ENCODE measurements at regions not wholly inside any gene's neighbourhood (a gene's known extent, or its start where the extent isn't known, plus 50 kb on each side); places are given as distances from the start of the nearest gene placed in this dataset.

DNA sequence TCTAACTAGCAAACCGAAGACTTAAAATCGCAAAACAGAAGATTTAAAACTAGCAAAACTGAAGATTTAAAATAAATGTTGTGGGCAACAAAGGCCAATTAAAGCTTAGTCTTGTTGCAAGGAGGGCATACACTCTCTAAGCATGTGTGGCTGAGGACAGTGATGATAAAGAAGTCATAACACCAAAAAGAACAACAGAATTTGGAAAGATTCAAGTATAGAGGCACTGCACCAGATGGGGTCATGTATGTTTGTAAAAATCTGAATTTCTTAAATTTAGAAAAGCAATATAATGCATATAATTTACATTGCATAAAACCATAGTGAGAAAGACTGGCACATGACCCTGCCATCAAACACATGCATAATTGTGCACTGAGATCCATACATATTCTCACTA, 743.8 kb downstream of the TAF11L14 start:
- TF ChIP-seq ZNF660 (CRISPR knock-in tag; IDR thresholded peaks at IDR 0.05; ENCODE audit: borderline replicate concordance, low read depth) = no peak
- TF ChIP-seq, protein P1, sequence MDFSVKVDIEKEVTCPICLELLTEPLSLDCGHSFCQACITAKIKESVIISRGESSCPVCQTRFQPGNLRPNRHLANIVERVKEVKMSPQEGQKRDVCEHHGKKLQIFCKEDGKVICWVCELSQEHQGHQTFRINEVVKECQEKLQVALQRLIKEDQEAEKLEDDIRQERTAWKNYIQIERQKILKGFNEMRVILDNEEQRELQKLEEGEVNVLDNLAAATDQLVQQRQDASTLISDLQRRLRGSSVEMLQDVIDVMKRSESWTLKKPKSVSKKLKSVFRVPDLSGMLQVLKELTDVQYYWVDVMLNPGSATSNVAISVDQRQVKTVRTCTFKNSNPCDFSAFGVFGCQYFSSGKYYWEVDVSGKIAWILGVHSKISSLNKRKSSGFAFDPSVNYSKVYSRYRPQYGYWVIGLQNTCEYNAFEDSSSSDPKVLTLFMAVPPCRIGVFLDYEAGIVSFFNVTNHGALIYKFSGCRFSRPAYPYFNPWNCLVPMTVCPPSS (IDR thresholded peaks at IDR 0.05) = no peak
- TF ChIP-seq RFX5 (IDR thresholded peaks at IDR 0.05; ENCODE audit: low read depth, low read length) = no peak
- TF ChIP-seq SP4 (CRISPR knock-in tag; IDR thresholded peaks at IDR 0.05) = no peak
- TF ChIP-seq, protein P2, sequence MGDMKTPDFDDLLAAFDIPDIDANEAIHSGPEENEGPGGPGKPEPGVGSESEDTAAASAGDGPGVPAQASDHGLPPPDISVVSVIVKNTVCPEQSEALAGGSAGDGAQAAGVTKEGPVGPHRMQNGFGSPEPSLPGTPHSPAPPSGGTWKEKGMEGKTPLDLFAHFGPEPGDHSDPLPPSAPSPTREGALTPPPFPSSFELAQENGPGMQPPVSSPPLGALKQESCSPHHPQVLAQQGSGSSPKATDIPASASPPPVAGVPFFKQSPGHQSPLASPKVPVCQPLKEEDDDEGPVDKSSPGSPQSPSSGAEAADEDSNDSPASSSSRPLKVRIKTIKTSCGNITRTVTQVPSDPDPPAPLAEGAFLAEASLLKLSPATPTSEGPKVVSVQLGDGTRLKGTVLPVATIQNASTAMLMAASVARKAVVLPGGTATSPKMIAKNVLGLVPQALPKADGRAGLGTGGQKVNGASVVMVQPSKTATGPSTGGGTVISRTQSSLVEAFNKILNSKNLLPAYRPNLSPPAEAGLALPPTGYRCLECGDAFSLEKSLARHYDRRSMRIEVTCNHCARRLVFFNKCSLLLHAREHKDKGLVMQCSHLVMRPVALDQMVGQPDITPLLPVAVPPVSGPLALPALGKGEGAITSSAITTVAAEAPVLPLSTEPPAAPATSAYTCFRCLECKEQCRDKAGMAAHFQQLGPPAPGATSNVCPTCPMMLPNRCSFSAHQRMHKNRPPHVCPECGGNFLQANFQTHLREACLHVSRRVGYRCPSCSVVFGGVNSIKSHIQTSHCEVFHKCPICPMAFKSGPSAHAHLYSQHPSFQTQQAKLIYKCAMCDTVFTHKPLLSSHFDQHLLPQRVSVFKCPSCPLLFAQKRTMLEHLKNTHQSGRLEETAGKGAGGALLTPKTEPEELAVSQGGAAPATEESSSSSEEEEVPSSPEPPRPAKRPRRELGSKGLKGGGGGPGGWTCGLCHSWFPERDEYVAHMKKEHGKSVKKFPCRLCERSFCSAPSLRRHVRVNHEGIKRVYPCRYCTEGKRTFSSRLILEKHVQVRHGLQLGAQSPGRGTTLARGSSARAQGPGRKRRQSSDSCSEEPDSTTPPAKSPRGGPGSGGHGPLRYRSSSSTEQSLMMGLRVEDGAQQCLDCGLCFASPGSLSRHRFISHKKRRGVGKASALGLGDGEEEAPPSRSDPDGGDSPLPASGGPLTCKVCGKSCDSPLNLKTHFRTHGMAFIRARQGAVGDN (CRISPR knock-in tag; IDR thresholded peaks at IDR 0.05) = no peak

All from HepG2 (cell line).